ENCODE measurements at regions not wholly inside any gene's neighbourhood (a gene's known extent, or its start where the extent isn't known, plus 50 kb on each side); places are given as distances from the start of the nearest gene placed in this dataset.

DNA sequence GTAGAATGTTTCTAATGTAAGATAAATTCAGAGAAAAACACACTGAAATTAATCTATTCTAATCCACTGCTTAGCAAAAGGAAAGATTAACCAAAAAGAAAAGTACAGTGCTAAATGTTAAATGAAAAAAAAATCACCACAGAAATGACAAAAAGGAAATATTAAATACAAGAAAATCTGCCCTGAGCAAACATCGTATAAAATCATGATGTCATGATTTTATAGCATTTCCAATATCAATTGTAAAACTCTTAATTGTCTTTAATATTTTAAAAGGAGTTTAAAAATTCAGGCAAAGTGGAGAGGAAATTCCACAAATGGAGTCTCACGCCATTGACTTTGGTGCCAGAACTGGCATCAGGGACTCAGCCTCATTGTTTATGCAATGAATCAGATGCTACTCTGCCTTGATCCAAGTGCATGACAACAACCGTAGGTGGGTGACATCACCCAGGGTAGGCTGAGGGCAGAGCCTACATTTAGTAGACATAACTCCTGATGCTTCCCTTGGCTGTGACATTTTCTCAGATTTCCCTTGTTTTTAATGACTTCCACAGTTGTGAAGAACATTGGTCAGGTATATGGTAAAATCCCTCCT lies 696.8 kb downstream of the SEMA5A start:
- H3K4me1 ChIP-seq (ENCODE audit: control insufficient read depth, insufficient read depth, low read length, unreplicated experiment) = peaks cover 35% of the 10 kb centered on the region
- peak overlapping the region; percentile 77 for H3K27ac ChIP-seq (ENCODE audit: low read depth, low read length)
- H3K4me3 ChIP-seq (ENCODE audit: low read depth, low read length) = no peak overlapping the region
- no peaks in the 10 kb centered on the region for H3K36me3 ChIP-seq (ENCODE audit: insufficient read depth, low read length)
- H3K27me3 ChIP-seq (ENCODE audit: insufficient read depth, low read length) = no peaks in the 10 kb centered on the region
- peak overlapping the region; percentile 10 for H2AFZ ChIP-seq (ENCODE audit: low read length, unreplicated experiment)
- H3K79me2 ChIP-seq (ENCODE audit: control insufficient read depth, insufficient read depth, low read length, unreplicated experiment) = no peaks in the 10 kb centered on the region

DNA sequence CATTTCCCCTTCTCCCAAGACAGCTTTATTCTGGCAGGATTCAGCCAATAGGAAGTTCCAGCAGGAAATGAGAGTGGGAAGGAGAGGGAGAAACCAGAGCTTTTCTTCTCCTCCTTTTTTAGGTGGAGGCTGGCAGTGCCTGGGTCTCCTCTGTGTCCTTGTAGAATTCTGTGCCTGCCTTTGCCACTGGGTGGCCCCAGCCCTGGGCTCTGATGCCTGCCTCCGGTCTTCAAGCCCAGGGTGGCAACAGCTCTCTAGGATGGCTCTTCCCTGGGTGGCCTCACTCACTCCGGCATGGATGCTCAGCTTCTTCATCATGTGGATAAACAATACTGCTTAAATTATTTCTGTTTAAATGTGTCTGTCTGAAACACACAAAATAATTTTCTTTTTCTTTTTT lies 694.8 kb downstream of the SEMA5A start:
- no peak overlapping the region for H2AFZ ChIP-seq (ENCODE audit: low read length, unreplicated experiment)
- no peaks in the 10 kb centered on the region for H3K79me2 ChIP-seq (ENCODE audit: control insufficient read depth, insufficient read depth, low read length, unreplicated experiment)
- H3K36me3 ChIP-seq (ENCODE audit: insufficient read depth, low read length) = no peaks in the 10 kb centered on the region
- no peak overlapping the region for H3K4me3 ChIP-seq (ENCODE audit: low read depth, low read length)
- H3K4me1 ChIP-seq (ENCODE audit: control insufficient read depth, insufficient read depth, low read length, unreplicated experiment) = peaks cover 16% of the 10 kb centered on the region
- H3K27me3 ChIP-seq (ENCODE audit: insufficient read depth, low read length) = no peaks in the 10 kb centered on the region
- no peak overlapping the region for H3K27ac ChIP-seq (ENCODE audit: low read depth, low read length)

DNA sequence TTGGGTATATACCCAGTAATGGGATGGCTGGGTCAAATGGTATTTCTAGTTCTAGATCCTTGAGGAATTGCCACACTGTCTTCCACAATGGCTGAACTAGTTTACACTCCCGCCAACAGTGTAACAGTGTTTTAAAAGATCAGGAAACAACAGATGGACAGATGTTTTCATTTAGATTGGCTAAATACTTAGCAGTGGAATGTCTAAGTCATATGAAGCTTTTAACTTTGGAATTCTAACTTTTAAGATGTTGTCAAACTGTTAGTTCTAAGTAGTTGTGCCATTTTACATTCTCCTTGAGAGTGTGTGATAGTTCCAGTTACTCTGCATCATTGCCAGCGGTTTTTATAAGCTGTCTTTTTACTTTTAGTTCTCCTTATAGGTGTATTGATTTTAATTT lies 688.8 kb downstream of the SEMA5A start:
- Histone ChIP-seq H3K4me3 (ENCODE audit: low read depth, low read length) (no peak overlapping the region), H2AFZ (ENCODE audit: low read length, unreplicated experiment) (no peak overlapping the region), H3K79me2 (ENCODE audit: control insufficient read depth, insufficient read depth, low read length, unreplicated experiment) (no peaks in the 10 kb centered on the region), H3K27me3 (ENCODE audit: insufficient read depth, low read length) (no peaks in the 10 kb centered on the region), H3K4me1 (ENCODE audit: control insufficient read depth, insufficient read depth, low read length, unreplicated experiment) (no peaks in the 10 kb centered on the region), H3K27ac (ENCODE audit: low read depth, low read length) (no peak overlapping the region), H3K36me3 (ENCODE audit: insufficient read depth, low read length) (no peaks in the 10 kb centered on the region)

DNA sequence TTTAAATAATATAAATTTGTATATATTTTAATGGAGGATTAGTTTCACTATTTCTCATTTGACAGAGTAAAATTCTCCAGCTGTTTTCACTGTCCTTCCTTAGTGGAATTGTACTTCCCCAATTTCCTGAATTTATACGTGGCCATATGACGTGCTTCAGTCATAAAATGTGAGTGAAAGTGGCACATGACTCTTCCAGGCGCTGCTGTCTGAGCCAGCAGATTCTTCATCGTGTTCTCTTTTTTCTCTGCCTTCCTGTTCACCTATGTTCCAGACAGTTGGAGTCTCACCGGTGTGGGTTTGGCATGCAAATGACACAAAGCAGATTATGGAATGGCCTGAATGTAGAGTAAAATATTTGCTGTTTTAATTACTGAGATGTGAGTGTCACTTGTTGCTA lies 684.1 kb downstream of the SEMA5A start:
- no peaks in the 10 kb centered on the region for H3K27me3 ChIP-seq (ENCODE audit: insufficient read depth, low read length)
- H3K27ac ChIP-seq (ENCODE audit: low read depth, low read length) = no peak overlapping the region
- no peak overlapping the region for H3K4me3 ChIP-seq (ENCODE audit: low read depth, low read length)
- no peaks in the 10 kb centered on the region for H3K79me2 ChIP-seq (ENCODE audit: control insufficient read depth, insufficient read depth, low read length, unreplicated experiment)
- H3K4me1 ChIP-seq (ENCODE audit: control insufficient read depth, insufficient read depth, low read length, unreplicated experiment) = no peaks in the 10 kb centered on the region
- H3K36me3 ChIP-seq (ENCODE audit: insufficient read depth, low read length) = no peaks in the 10 kb centered on the region
- no peak overlapping the region for H2AFZ ChIP-seq (ENCODE audit: low read length, unreplicated experiment)

DNA sequence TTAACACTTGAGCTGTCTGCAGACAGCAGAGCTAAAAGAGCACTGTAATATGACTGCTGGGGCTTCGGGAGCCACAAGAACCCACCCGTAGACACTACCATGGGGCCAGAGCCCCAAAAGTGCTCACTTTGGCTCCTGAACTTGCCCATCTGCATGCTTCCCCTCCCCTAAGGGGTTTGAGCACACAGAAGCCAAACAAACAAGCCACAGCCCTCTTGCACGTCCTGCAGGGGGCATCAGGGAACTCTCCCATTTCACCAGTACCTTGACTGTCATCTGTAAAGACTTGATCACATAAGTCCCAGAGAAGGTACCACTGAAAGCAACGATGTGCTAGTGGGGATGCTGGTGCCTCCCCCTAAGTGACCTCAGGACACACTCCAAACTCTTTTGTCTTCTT lies 681.8 kb downstream of the SEMA5A start:
- no peak overlapping the region for H3K4me3 ChIP-seq (ENCODE audit: low read depth, low read length)
- no peaks in the 10 kb centered on the region for H3K79me2 ChIP-seq (ENCODE audit: control insufficient read depth, insufficient read depth, low read length, unreplicated experiment)
- H3K27me3 ChIP-seq (ENCODE audit: insufficient read depth, low read length) = no peaks in the 10 kb centered on the region
- no peak overlapping the region for H2AFZ ChIP-seq (ENCODE audit: low read length, unreplicated experiment)
- H3K27ac ChIP-seq (ENCODE audit: low read depth, low read length) = no peak overlapping the region
- no peaks in the 10 kb centered on the region for H3K36me3 ChIP-seq (ENCODE audit: insufficient read depth, low read length)
- no peaks in the 10 kb centered on the region for H3K4me1 ChIP-seq (ENCODE audit: control insufficient read depth, insufficient read depth, low read length, unreplicated experiment)

DNA sequence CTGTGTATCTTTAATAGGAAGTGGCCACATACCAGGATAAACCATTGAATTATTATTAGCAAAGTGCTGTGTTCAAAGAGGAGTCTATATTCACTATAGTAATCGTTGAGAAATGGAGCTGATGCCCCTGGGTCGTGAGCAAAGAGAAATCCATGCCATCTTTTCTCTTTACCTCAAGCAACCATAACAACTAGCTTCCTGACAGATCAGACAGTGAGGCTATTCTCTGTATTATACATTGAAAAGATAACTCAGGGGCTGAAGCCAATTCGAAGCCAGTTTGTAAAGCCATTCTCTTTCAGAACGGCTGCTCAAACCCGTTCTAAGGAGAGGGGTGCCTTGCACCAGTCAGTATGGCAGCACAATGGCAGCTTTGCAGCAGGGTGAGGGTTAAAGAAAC lies 680.6 kb downstream of the SEMA5A start:
- Histone ChIP-seq H3K36me3 (ENCODE audit: insufficient read depth, low read length) (no peaks in the 10 kb centered on the region), H3K4me1 (ENCODE audit: control insufficient read depth, insufficient read depth, low read length, unreplicated experiment) (no peaks in the 10 kb centered on the region), H3K27ac (ENCODE audit: low read depth, low read length) (no peak overlapping the region), H3K27me3 (ENCODE audit: insufficient read depth, low read length) (no peaks in the 10 kb centered on the region), H3K4me3 (ENCODE audit: low read depth, low read length) (no peak overlapping the region), H2AFZ (ENCODE audit: low read length, unreplicated experiment) (no peak overlapping the region), H3K79me2 (ENCODE audit: control insufficient read depth, insufficient read depth, low read length, unreplicated experiment) (no peaks in the 10 kb centered on the region)

DNA sequence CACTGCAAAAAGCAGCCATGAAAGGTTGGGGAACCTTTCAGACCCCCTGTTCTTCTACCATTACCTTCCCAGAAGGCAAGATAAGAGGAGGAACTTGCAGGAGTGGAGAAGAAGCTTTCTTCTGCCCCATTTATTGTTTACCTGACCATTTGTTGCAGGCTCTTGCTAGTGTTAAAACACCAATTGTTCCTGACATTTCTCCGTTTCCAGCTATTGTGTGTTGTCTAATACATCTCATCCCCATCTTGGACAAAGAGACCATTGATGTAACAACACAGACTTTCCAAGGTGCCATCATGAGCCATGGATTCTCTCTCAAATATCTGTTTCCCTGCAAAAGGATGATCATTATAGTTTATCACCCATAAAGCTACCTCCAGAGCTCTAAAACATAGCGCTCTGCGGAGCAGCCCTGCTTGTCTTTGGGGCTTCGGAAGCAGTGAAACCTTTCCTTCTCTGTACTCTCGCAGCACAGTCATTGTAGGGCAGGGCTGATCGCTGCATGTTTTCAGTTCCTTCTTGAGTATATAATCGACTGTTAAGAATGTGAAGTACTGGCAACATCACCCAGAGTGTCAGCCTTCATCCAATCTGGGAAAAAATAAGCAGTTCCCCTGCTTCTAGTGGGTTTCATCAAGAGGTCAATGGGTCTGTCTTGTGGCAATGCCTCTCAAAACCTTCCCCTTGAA lies 680.0 kb downstream of the SEMA5A start:
- H3K79me2 ChIP-seq (ENCODE audit: control insufficient read depth, insufficient read depth, low read length, unreplicated experiment) = no peaks in the 10 kb centered on the region
- H2AFZ ChIP-seq (ENCODE audit: low read length, unreplicated experiment) = no peak overlapping the region
- no peaks in the 10 kb centered on the region for H3K4me1 ChIP-seq (ENCODE audit: control insufficient read depth, insufficient read depth, low read length, unreplicated experiment)
- no peaks in the 10 kb centered on the region for H3K27me3 ChIP-seq (ENCODE audit: insufficient read depth, low read length)
- no peak overlapping the region for H3K27ac ChIP-seq (ENCODE audit: low read depth, low read length)
- H3K4me3 ChIP-seq (ENCODE audit: low read depth, low read length) = no peak overlapping the region
- no peaks in the 10 kb centered on the region for H3K36me3 ChIP-seq (ENCODE audit: insufficient read depth, low read length)

DNA sequence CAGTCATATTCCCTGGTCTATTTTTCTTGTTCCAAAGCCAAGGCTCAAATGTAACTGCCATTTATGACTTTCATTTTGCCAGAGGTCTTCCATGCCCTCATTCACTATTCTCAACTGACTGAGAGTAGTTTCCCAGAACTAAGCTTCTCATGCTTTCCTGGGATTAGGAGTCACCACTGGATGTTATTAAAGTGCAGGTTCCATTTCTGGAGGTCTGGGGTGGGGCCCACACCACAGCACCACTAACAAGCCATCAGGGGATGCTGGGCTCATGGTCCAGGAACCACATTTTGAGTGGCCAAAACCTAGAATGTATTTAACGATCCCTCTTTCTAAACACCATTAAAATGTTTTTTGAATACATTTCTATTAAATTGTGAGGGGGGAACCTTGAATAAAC lies 677.6 kb downstream of the SEMA5A start:
- no peak overlapping the region for H3K27ac ChIP-seq (ENCODE audit: low read depth, low read length)
- no peaks in the 10 kb centered on the region for H3K36me3 ChIP-seq (ENCODE audit: insufficient read depth, low read length)
- H3K27me3 ChIP-seq (ENCODE audit: insufficient read depth, low read length) = no peaks in the 10 kb centered on the region
- H3K79me2 ChIP-seq (ENCODE audit: control insufficient read depth, insufficient read depth, low read length, unreplicated experiment) = no peaks in the 10 kb centered on the region
- no peak overlapping the region for H3K4me3 ChIP-seq (ENCODE audit: low read depth, low read length)
- H3K4me1 ChIP-seq (ENCODE audit: control insufficient read depth, insufficient read depth, low read length, unreplicated experiment) = no peaks in the 10 kb centered on the region
- no peak overlapping the region for H2AFZ ChIP-seq (ENCODE audit: low read length, unreplicated experiment)

DNA sequence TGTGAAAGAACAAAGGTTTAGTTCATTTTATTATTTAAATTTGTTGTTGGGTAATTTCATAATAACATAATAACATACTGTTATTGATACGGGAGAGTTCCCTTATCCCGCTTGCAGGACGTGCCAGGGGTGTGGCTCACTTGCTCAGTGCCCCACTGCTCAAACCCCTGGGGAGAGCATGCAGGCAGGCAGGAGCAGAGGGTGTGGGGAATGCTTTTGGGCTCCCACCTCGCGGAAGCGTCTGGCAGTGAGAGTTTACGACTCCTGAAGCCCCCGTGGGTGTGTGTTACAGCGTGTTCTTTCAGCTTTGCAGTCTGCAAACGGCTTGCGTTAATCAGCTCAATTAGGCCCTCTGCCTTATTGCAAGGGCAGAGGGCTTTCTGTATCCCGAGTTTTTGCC lies 675.9 kb downstream of the SEMA5A start:
- H3K36me3 ChIP-seq (ENCODE audit: insufficient read depth, low read length) = no peaks in the 10 kb centered on the region
- no peak overlapping the region for H2AFZ ChIP-seq (ENCODE audit: low read length, unreplicated experiment)
- no peaks in the 10 kb centered on the region for H3K27me3 ChIP-seq (ENCODE audit: insufficient read depth, low read length)
- no peak overlapping the region for H3K27ac ChIP-seq (ENCODE audit: low read depth, low read length)
- H3K4me3 ChIP-seq (ENCODE audit: low read depth, low read length) = no peak overlapping the region
- H3K4me1 ChIP-seq (ENCODE audit: control insufficient read depth, insufficient read depth, low read length, unreplicated experiment) = no peaks in the 10 kb centered on the region
- no peaks in the 10 kb centered on the region for H3K79me2 ChIP-seq (ENCODE audit: control insufficient read depth, insufficient read depth, low read length, unreplicated experiment)

DNA sequence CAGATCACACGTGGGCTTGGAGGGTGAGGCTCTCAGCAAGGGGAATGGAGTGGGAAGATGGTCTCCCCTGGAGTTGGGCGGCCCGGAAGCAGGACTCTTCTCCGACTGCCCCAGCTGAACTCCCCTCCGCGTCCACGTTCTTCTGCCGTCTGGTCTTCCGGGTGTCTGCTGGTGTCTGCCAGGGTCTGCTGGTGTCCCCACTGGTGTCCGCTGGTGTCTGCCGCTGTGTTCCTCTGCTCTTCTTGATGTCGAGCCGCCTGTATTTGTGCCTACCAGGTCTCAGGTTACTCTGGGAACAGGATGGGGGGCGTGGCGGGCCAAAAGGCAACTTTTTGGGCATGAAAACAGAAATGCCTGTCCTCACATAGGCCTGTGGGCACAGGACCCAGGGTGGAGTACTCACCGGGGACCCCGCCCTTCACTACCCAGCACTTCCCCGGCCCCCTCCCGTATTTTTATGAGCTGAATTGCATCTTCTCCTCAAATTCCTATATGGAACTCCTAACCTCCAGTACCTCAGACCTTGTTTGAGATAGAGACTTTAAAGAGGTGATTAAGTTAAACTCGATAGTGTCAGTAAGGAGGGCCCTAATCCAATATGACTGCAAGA lies 675.4 kb downstream of the SEMA5A start:
- H3K4me3 ChIP-seq (ENCODE audit: low read depth, low read length) = no peak overlapping the region
- H3K27ac ChIP-seq (ENCODE audit: low read depth, low read length) = no peak overlapping the region
- H3K4me1 ChIP-seq (ENCODE audit: control insufficient read depth, insufficient read depth, low read length, unreplicated experiment) = no peaks in the 10 kb centered on the region
- H2AFZ ChIP-seq (ENCODE audit: low read length, unreplicated experiment) = no peak overlapping the region
- H3K79me2 ChIP-seq (ENCODE audit: control insufficient read depth, insufficient read depth, low read length, unreplicated experiment) = no peaks in the 10 kb centered on the region
- no peaks in the 10 kb centered on the region for H3K27me3 ChIP-seq (ENCODE audit: insufficient read depth, low read length)
- no peaks in the 10 kb centered on the region for H3K36me3 ChIP-seq (ENCODE audit: insufficient read depth, low read length)

DNA sequence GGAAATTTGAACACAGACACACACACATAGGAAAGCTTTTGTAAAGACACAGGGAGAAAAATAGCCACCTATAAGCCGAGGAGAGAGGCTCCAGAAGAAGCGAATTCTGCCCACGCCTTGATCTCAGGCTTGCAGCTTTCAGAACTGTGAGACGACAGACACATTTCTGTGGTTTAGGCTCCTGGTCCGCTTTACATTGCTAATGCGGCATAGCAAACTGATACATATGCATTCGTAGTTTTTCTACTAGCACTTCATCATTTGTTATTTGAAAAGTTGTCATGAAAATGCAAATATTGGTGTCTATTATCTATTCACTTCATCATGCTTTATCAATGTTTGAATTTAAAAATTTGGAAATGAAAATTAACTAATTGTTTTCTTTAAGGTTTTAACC lies 674.9 kb downstream of the SEMA5A start:
- no peak overlapping the region for H3K27ac ChIP-seq (ENCODE audit: low read depth, low read length)
- no peaks in the 10 kb centered on the region for H3K4me1 ChIP-seq (ENCODE audit: control insufficient read depth, insufficient read depth, low read length, unreplicated experiment)
- H3K27me3 ChIP-seq (ENCODE audit: insufficient read depth, low read length) = no peaks in the 10 kb centered on the region
- no peak overlapping the region for H2AFZ ChIP-seq (ENCODE audit: low read length, unreplicated experiment)
- no peak overlapping the region for H3K4me3 ChIP-seq (ENCODE audit: low read depth, low read length)
- H3K79me2 ChIP-seq (ENCODE audit: control insufficient read depth, insufficient read depth, low read length, unreplicated experiment) = no peaks in the 10 kb centered on the region
- no peaks in the 10 kb centered on the region for H3K36me3 ChIP-seq (ENCODE audit: insufficient read depth, low read length)

All from ACC112 (cell line).